Mesenchymal stem cell (in vitro differentiated cells and primary cell): ENCODE measurements at regions not wholly inside any gene's neighbourhood (a gene's known extent, or its start where the extent isn't known, plus 50 kb on each side); places are given as distances from the start of the nearest gene placed in this dataset.
"Not testable (repeated sequence)": the region's sequence is repeated elsewhere in the genome, so short reads cannot be mapped to it uniquely, and the experiment has no call there.

Source experiments
- DNase-seq: peaks from one replicate; pipeline ENCODE4 v3.0.0-alpha.2; 2013
- H2AFZ ChIP-seq: one replicate; pipeline ENCODE4 v1.6.1; 2013; ENCODE audit warnings: low read depth, mild to moderate bottlenecking, control low read depth, inconsistent platforms, low read length, moderate library complexity
- H2AK5ac ChIP-seq: 2 replicates; pipeline ENCODE4 v1.6.1; 2013; ENCODE audit warnings: low read length, moderate library complexity, mild to moderate bottlenecking, inconsistent platforms; ENCODE audit not compliant: severe bottlenecking
- H2BK120ac ChIP-seq: one replicate; pipeline ENCODE4 v1.6.1; 2013; ENCODE audit warnings: low read depth, mild to moderate bottlenecking, inconsistent platforms, low read length, moderate library complexity
- H2BK12ac ChIP-seq, 2 experiments: one replicate each; pipeline ENCODE4 v1.6.1; 2013; ENCODE audit warnings: inconsistent platforms in 2 of 2, low read length in 2 of 2, mild to moderate bottlenecking in 2 of 2, moderate library complexity in 2 of 2, control low read depth in 1 of 2
- H2BK15ac ChIP-seq: one replicate; pipeline ENCODE4 v1.6.1; 2013; ENCODE audit warnings: mild to moderate bottlenecking, low read depth, inconsistent platforms; ENCODE audit not compliant: poor library complexity, severe bottlenecking
- H2BK5ac ChIP-seq: 2 replicates; pipeline ENCODE4 v1.6.1; 2013; ENCODE audit warnings: low read depth, mild to moderate bottlenecking, low read length, control low read depth, inconsistent platforms; ENCODE audit not compliant: poor library complexity, severe bottlenecking
- H3K14ac ChIP-seq, 2 experiments: one replicate each; pipeline ENCODE4 v1.6.1; 2013; ENCODE audit warnings: inconsistent platforms in 2 of 2, low read length in 2 of 2, control low read depth in 1 of 2, mild to moderate bottlenecking in 1 of 2, moderate library complexity in 1 of 2
- H3K18ac ChIP-seq, 2 experiments: one replicate each; pipeline ENCODE4 v1.6.1; 2013; ENCODE audit warnings: inconsistent platforms in 2 of 2, low read length in 2 of 2, control low read depth in 1 of 2, low read depth in 1 of 2, mild to moderate bottlenecking in 1 of 2
- H3K23ac ChIP-seq, 2 experiments: one replicate each; pipeline ENCODE4 v1.6.1; 2013; ENCODE audit warnings: inconsistent platforms in 2 of 2, low read length in 2 of 2, mild to moderate bottlenecking in 2 of 2, moderate library complexity in 2 of 2, control low read depth in 1 of 2
- H3K27ac ChIP-seq: 2 replicates; pipeline ENCODE4 v1.5.1; 2013; ENCODE audit warnings: mild to moderate bottlenecking, moderate library complexity, low read length, control low read depth, inconsistent platforms; ENCODE audit not compliant: poor library complexity, severe bottlenecking
- H3K27me3 ChIP-seq, 2 experiments: 2 replicates each; pipeline versions ENCODE4 v1.6.1 to v1.7.0; 2013; ENCODE audit warnings: low read length in 2 of 2, mild to moderate bottlenecking in 2 of 2, moderate library complexity in 2 of 2, control low read depth in 1 of 2, inconsistent platforms in 1 of 2; ENCODE audit not compliant: control insufficient read depth in 1 of 2, insufficient read depth in 1 of 2
- H3K36me3 ChIP-seq, 2 experiments: 2 replicates each; pipeline versions ENCODE4 v1.6.1 to v1.7.0; 2013; ENCODE audit warnings: low read length in 2 of 2, control low read depth in 1 of 2, inconsistent platforms in 1 of 2, low read depth in 1 of 2, mild to moderate bottlenecking in 1 of 2; ENCODE audit not compliant: insufficient read depth in 2 of 2, control insufficient read depth in 1 of 2
- H3K4ac ChIP-seq, 2 experiments: one replicate each; pipeline ENCODE4 v1.6.1; 2013; ENCODE audit warnings: inconsistent platforms in 2 of 2, low read length in 2 of 2, mild to moderate bottlenecking in 2 of 2, moderate library complexity in 2 of 2, control low read depth in 1 of 2, low read depth in 1 of 2
- H3K4me1 ChIP-seq: 2 replicates; pipeline ENCODE4 v1.6.1; 2013; ENCODE audit warnings: low read depth, low read length, control low read depth; ENCODE audit not compliant: control insufficient read depth, insufficient read depth
- H3K4me2 ChIP-seq: 2 replicates; pipeline ENCODE4 v1.6.1; 2013; ENCODE audit warnings: low read length, mild to moderate bottlenecking, inconsistent platforms; ENCODE audit not compliant: poor library complexity, severe bottlenecking
- H3K4me3 ChIP-seq, 2 experiments: 2 replicates each; pipeline versions ENCODE4 v1.5.1 to v1.7.0; 2013; ENCODE audit warnings: low read length in 2 of 2, mild to moderate bottlenecking in 2 of 2, control low read depth in 1 of 2, low read depth in 1 of 2; ENCODE audit not compliant: insufficient read depth in 1 of 2
- H3K79me1 ChIP-seq: replicated peaks from 2 replicates; pipeline ENCODE4 v1.6.1; 2013; ENCODE audit warnings: mild to moderate bottlenecking, control low read depth, low read length, inconsistent platforms; ENCODE audit not compliant: poor library complexity, severe bottlenecking
- H3K9ac ChIP-seq: 2 replicates; pipeline ENCODE4 v1.7.0; 2013; ENCODE audit warnings: mild to moderate bottlenecking, low read length, moderate library complexity
- H3K9me3 ChIP-seq: 2 replicates; pipeline ENCODE4 v1.7.0; 2013; ENCODE audit warnings: mild to moderate bottlenecking, low read length; ENCODE audit not compliant: control insufficient read depth
- H4K8ac ChIP-seq: one replicate; pipeline ENCODE4 v1.6.1; 2013; ENCODE audit warnings: inconsistent platforms, mild to moderate bottlenecking, low read length, moderate library complexity
- H4K91ac ChIP-seq: one replicate; pipeline ENCODE4 v1.6.1; 2013; ENCODE audit warnings: mild to moderate bottlenecking, low read length, inconsistent platforms
- WGBS: methylation state at CpG from one replicate; pipeline ENCODE4 v1.1.7; 2013; ENCODE audit warnings: mixed read lengths; 5-methylcytosine and 5-hydroxymethylcytosine counted together

DNA sequence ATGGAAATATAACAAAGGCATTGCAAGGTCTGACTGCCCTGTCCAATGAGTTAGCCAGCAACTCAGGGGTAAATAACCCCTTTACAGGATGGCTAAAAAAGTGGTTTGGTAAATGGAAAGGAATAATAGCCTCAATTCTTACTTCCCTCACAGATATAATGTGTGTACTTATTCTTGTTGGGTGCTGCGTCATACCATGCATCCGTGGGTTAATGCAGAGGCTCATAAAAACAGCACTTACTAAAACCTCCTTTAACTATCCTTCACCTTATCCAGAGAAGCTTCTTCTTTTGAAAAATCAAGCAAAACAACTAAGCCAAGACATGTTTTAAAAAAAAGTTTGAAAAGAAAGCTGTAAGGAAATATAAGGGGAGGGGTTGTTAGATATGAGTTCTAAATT is 301.0 kb downstream of the PAPSS1 start:
- Histone ChIP-seq H3K27me3 (no peaks in the 10 kb centered on the region), H2BK15ac (no peak overlapping the region), H2AK5ac (no peak overlapping the region), H3K36me3 (no peaks in the 10 kb centered on the region), H3K18ac (no peak overlapping the region), H2BK5ac (no peak overlapping the region), H3K14ac (no peak overlapping the region), H3K9ac (no peak overlapping the region), H3K9me3 (no peaks in the 10 kb centered on the region), H4K8ac (no peak overlapping the region), H3K27ac (no peak overlapping the region), H3K79me1 (no peaks in the 10 kb centered on the region), H3K23ac (no peak overlapping the region), H2BK12ac (no peak overlapping the region), H3K4me1 (no peaks in the 10 kb centered on the region), H2BK120ac (no peak overlapping the region), H4K91ac (no peak overlapping the region), H3K4ac (no peak overlapping the region), H3K4me3 (no peak overlapping the region), H2AFZ (no peak overlapping the region), H3K4me2 (no peak overlapping the region)
- WGBS: 83% methylated on average over 1 of the region's 2 CpGs
- no peak for DNase-seq

DNA sequence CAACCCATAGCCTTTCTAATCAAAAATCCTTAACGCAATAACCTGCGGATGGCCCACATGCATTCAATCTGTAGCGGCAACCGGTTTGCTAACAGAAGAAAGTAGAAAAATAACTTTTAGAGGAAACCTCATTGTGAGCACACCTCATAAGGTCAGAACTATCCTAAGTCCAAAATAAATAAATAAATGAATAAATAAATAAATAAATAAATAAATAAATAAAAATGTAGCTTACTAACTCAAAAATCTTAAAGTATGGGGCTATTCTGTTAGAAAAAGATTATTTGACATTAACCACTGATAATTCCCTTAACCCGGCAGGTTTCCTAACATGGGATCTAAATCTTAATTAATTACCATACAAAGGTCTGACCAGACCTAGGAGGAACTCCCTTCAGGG is 304.5 kb downstream of the PAPSS1 start:
- 97% methylated on average over 4 of the region's 5 CpGs for WGBS
- H3K27me3 ChIP-seq, H2BK12ac ChIP-seq, H3K9me3 ChIP-seq, H2BK5ac ChIP-seq, H2BK15ac ChIP-seq, H2AFZ ChIP-seq, H3K27ac ChIP-seq, H3K36me3 ChIP-seq, H4K8ac ChIP-seq, DNase-seq, H3K79me1 ChIP-seq, H3K18ac ChIP-seq, H3K9ac ChIP-seq, H4K91ac ChIP-seq, H3K4me2 ChIP-seq, H3K4me3 ChIP-seq, H3K23ac ChIP-seq, H3K14ac ChIP-seq, H3K4me1 ChIP-seq, H3K4ac ChIP-seq, H2AK5ac ChIP-seq, H2BK120ac ChIP-seq: not testable (repeated sequence)

DNA sequence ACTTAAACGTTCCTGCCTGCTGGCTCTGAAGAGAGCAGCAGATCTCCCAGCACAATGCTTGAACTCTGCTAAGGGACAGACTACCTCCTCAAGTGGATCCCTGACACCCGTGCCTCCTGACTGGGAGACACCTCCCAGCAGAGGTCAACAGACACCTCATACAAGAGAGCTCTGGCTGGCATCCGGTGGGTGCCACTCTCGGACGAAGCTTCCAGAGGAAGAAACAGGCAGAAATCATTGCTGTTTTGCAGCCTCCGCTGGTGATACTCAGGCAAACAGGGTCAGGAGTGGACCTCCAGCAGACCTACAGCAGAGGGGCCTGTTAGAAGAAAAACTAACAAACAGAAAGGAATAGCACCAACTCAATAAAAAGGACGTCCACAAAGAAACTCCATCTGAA is 310.2 kb downstream of the PAPSS1 start:
- not testable (repeated sequence) for H3K27ac ChIP-seq, H3K36me3 ChIP-seq, H2BK120ac ChIP-seq, H3K27me3 ChIP-seq, H3K9ac ChIP-seq, H3K4me3 ChIP-seq, H3K4ac ChIP-seq, H2AK5ac ChIP-seq, H3K23ac ChIP-seq, H2BK5ac ChIP-seq, H3K9me3 ChIP-seq, H2BK15ac ChIP-seq, H3K4me2 ChIP-seq, H3K18ac ChIP-seq, H4K8ac ChIP-seq, H2AFZ ChIP-seq, H2BK12ac ChIP-seq, DNase-seq, H3K79me1 ChIP-seq, H4K91ac ChIP-seq, H3K4me1 ChIP-seq, H3K14ac ChIP-seq
- 91% methylated on average over 7 of the region's 7 CpGs for WGBS

DNA sequence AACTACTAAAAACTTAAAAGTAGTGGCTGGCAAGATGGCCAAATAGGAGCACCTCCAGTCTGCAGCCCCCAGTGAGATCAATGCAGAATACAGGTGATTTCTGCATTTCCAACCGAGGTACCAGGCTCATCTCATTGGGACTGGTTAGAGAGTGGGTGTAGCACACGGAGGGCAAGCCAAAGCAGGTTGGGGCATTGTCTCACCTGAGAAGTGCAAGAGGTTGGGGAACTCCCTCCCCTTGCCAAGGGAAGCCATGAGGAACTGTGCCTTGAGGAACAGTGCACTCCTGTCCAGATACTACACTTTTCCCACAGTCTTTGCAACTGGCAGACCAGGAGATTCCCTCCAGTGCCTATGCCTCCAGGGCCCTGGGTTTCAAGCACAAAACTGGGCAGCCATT is 311.1 kb downstream of the PAPSS1 start:
- Histone ChIP-seq H3K23ac (no peak overlapping the region), H2BK120ac (no peak overlapping the region), H3K27ac (no peak overlapping the region), H2BK5ac (no peak overlapping the region), H3K4me2 (no peak overlapping the region), H4K91ac (no peak overlapping the region), H3K18ac (no peak overlapping the region), H3K27me3 (no peaks in the 10 kb centered on the region), H2BK15ac (no peak overlapping the region), H3K4me3 (no peak overlapping the region), H2AK5ac (no peak overlapping the region), H2AFZ (no peak overlapping the region), H3K4me1 (no peaks in the 10 kb centered on the region), H3K36me3 (no peaks in the 10 kb centered on the region), H3K4ac (no peak overlapping the region), H4K8ac (no peak overlapping the region), H3K9me3 (peaks cover 5% of the 10 kb centered on the region), H3K14ac (no peak overlapping the region), H2BK12ac (no peak overlapping the region), H3K79me1 (no peaks in the 10 kb centered on the region), H3K9ac (no peak overlapping the region)
- DNase-seq: no peak
- WGBS: 50% methylated on average over 2 of the region's 2 CpGs
